A673 (cell line): ENCODE measurements at regions not wholly inside any gene's neighbourhood (a gene's known extent, or its start where the extent isn't known, plus 50 kb on each side); places are given as distances from the start of the nearest gene placed in this dataset.

Experiments used
- BruUV-seq: library from RNA; stranded (reverse); fragments of 400-500 nt; replicated peaks from 2 replicates; lab custom pipeline; 2021; lab: Mats Ljungman, UMichigan
- CTCF ChIA-PET: fragments of 300-600 bp; sonication (Branson Sonifier 250); formaldehyde crosslinking; loops from one replicate; lab custom pipeline; 2022; ENCODE audit warnings: antibody characterized with exemption; lab: Charles Lee
- POLR2A ChIA-PET: fragments of 300-600 bp; sonication (Branson Sonifier 250); formaldehyde crosslinking; loops from one replicate; lab custom pipeline; 2022; ENCODE audit warnings: antibody characterized with exemption; ENCODE audit not compliant: low non-redundant PET; lab: Charles Lee
- DNase-seq: peaks from one replicate; pipeline ENCODE4 v3.0.0-alpha.2; 2015; ENCODE audit warnings: low spot score
- H3K27ac ChIP-seq: fragments of 200-600 bp; sonication (generic); 2 replicates; pipeline ENCODE4 v1.5.1; 2016; ENCODE audit warnings: mixed run types, low read depth, mild to moderate bottlenecking, mixed read lengths, antibody characterized with exemption, low read length; ENCODE audit not compliant: poor library complexity, severe bottlenecking
- H3K27me3 ChIP-seq: fragments of 200-600 bp; sonication (generic); replicated peaks from 2 replicates; pipeline ENCODE4 v1.6.1; 2017; ENCODE audit warnings: mixed run types, low read depth, mild to moderate bottlenecking, mixed read lengths, antibody characterized with exemption, low read length; ENCODE audit not compliant: insufficient read depth, poor library complexity
- H3K36me3 ChIP-seq: fragments of 200-600 bp; sonication (generic); 2 replicates; pipeline ENCODE4 v1.6.1; 2016; ENCODE audit warnings: mixed run types, mild to moderate bottlenecking, mixed read lengths, antibody characterized with exemption, low read length; ENCODE audit not compliant: insufficient read depth, poor library complexity, severe bottlenecking
- H3K4me1 ChIP-seq: fragments of 200-600 bp; sonication (generic); 2 replicates; pipeline ENCODE4 v1.6.1; 2017; ENCODE audit warnings: mixed run types, mild to moderate bottlenecking, mixed read lengths, antibody characterized with exemption, low read length; ENCODE audit not compliant: insufficient read depth, poor library complexity, severe bottlenecking
- H3K4me3 ChIP-seq: fragments of 200-600 bp; sonication (generic); 2 replicates; pipeline ENCODE4 v1.5.1; 2016; ENCODE audit warnings: low read depth, mixed run types, mild to moderate bottlenecking, mixed read lengths, low read length; ENCODE audit not compliant: poor library complexity, severe bottlenecking
- H3K9me3 ChIP-seq: fragments of 200-600 bp; sonication (generic); 2 replicates; pipeline ENCODE4 v1.6.1; 2016; ENCODE audit warnings: mixed run types, low read depth, mild to moderate bottlenecking, mixed read lengths, antibody characterized with exemption, low read length; ENCODE audit not compliant: poor library complexity, severe bottlenecking
- EZH2 ChIP-seq: fragments of 200-600 bp; sonication (generic); IDR thresholded peaks from 2 replicates; pipeline ENCODE4 v1.6.1; 2017; ENCODE audit warnings: borderline replicate concordance, low read depth, mild to moderate bottlenecking, mixed read lengths, antibody characterized with exemption, low read length; ENCODE audit not compliant: poor library complexity, severe bottlenecking
- intact Hi-C: fragments of 100-400 bp; cut with micrococcal nuclease; formaldehyde crosslinking; loops from one replicate; pipeline ENCODE4 v1.10.0; 2022; ENCODE audit not compliant: unreplicated experiment
- TF ChIP-seq, protein P1 (sequence below): fragments of 300-800, 200-600 bp; sonication (generic); conservative IDR thresholded peaks from 2 replicates; pipeline ENCODE4 v1.5.1; 2017; ENCODE audit warnings: low read depth, mild to moderate bottlenecking, antibody characterized with exemption, low read length, moderate library complexity, mixed read lengths

DNA sequence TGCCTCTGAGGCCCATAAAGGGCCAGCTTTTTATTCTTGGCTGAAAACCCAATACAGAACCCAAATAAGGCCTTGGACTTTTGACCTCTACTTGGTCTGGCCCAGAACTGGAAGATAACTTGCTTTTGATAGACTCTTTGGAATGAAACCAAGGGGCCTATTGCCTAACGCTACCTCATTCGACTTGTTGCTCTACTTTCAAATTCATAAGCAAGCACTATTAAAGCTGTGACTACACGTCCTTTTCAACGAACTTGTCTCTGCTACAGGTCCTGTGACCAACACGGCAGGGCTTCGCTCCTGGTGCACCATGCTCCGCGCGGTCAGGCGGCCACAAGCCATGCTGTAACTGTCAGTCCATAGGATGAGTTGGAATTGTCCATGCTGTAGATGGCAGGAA lies 385.4 kb downstream of the MFSD1 start:
- no TSS peak for BruUV-seq
- no peaks in the 10 kb centered on the region for H3K9me3 ChIP-seq

DNA sequence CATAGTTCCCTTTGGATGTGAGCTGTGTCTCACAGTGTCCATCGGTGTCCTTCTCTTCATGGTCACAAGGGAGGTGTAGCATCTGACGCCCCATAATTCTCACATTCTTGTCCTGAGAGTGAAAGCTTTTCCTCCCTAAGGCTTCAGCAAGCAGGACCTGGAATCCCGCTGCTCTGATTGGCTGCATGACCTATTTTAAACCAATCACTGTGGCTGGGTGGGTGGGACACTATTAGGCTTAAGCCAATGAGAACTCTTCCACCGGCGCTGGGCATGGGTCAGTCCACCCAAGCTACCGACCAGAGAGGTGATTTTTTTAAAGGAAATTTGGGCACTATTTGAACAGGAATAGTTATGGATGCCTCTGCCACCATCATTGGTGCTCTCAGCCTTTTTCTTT lies 385.9 kb downstream of the MFSD1 start:
- ChIA-PET POLR2A (no interaction called here), CTCF (no interaction called here)
- intact Hi-C loops, result no loop called here
- Histone ChIP-seq H3K4me1 (no peaks in the 10 kb centered on the region), H3K4me3 (no peak overlapping the region), H3K27me3 (peaks cover 5% of the 10 kb centered on the region), H3K36me3 (no peaks in the 10 kb centered on the region), H3K27ac (no peak overlapping the region), H3K9me3 (no peaks in the 10 kb centered on the region)
- TF ChIP-seq EZH2, result no peak
- TF ChIP-seq, protein P1, sequence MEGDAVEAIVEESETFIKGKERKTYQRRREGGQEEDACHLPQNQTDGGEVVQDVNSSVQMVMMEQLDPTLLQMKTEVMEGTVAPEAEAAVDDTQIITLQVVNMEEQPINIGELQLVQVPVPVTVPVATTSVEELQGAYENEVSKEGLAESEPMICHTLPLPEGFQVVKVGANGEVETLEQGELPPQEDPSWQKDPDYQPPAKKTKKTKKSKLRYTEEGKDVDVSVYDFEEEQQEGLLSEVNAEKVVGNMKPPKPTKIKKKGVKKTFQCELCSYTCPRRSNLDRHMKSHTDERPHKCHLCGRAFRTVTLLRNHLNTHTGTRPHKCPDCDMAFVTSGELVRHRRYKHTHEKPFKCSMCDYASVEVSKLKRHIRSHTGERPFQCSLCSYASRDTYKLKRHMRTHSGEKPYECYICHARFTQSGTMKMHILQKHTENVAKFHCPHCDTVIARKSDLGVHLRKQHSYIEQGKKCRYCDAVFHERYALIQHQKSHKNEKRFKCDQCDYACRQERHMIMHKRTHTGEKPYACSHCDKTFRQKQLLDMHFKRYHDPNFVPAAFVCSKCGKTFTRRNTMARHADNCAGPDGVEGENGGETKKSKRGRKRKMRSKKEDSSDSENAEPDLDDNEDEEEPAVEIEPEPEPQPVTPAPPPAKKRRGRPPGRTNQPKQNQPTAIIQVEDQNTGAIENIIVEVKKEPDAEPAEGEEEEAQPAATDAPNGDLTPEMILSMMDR, result no peak
- DNase-seq, result no peak
- BruUV-seq, result no TSS peak

More for the DNA sequence above, 385.4 kb downstream of the MFSD1 start:
- CTCF ChIA-PET, result no interaction called here
- H3K27ac ChIP-seq, result no peak overlapping the region
- intact Hi-C loops, result no loop called here
- peaks cover 5% of the 10 kb centered on the region for H3K27me3 ChIP-seq
- TF ChIP-seq, protein P1, result no peak
- no peak for TF ChIP-seq EZH2
- no peak overlapping the region for H3K4me3 ChIP-seq
- POLR2A ChIA-PET, result no interaction called here
- DNase-seq, result no peak
- no peaks in the 10 kb centered on the region for H3K36me3 ChIP-seq
- H3K4me1 ChIP-seq, result no peaks in the 10 kb centered on the region

DNA sequence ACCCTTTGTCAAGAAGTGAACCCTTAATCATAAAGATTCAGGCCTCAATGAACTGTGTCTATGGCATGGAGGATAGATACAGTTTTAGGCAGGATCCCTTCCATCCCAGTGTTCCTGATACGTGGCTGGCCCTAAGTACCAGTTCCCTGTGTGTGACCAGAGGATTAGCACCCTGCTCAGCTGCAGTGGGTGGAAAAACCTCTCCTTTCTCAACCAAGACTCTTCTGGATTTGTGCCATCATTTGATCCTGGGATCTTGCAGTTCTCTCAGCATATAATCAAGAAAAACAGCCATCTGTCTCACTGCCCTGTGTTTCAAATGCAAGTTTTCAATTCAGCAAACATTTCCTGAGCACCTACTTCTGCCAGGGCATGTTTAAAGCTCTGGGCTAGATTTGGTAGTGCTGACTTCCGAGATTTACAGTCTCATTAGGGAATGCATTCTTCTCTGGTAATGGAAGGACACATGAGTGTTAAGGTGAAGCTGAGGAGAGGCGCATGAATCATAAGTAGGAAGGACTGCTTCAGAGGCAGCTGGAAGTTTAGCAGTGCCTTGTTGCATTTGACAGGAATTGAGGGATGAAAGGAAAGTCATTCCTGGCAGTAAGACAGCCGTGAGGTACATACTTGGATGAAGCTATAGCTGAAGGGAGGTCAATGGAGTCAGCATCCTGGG lies 388.3 kb downstream of the MFSD1 start:
- Histone ChIP-seq H3K4me1 (no peaks in the 10 kb centered on the region), H3K36me3 (no peaks in the 10 kb centered on the region), H3K27me3 (peaks cover 5% of the 10 kb centered on the region), H3K27ac (no peak overlapping the region), H3K4me3 (no peak overlapping the region), H3K9me3 (no peaks in the 10 kb centered on the region)
- TF ChIP-seq EZH2, result no peak
- TF ChIP-seq, protein P1, result no peak
- no peak for DNase-seq
- no TSS peak for BruUV-seq
- intact Hi-C loops, result no loop called here
- ChIA-PET CTCF (no interaction called here), POLR2A (no interaction called here)
